HT1080 (cell line): ENCODE measurements at regions not wholly inside any gene's neighbourhood (a gene's known extent, or its start where the extent isn't known, plus 50 kb on each side); places are given as distances from the start of the nearest gene placed in this dataset.
"Not testable (repeated sequence)": the region's sequence is repeated elsewhere in the genome, so short reads cannot be mapped to it uniquely, and the experiment has no call there.

Experiments
- DNase-seq: peaks from one replicate; pipeline ENCODE4 v3.0.0-alpha.2; 2015; ENCODE audit warnings: low read depth

GRCh38 chr11:106276859-106277436 is 199.5 kb downstream of the AASDHPPT start:
- peak; percentile 27 for DNase-seq

DNA sequence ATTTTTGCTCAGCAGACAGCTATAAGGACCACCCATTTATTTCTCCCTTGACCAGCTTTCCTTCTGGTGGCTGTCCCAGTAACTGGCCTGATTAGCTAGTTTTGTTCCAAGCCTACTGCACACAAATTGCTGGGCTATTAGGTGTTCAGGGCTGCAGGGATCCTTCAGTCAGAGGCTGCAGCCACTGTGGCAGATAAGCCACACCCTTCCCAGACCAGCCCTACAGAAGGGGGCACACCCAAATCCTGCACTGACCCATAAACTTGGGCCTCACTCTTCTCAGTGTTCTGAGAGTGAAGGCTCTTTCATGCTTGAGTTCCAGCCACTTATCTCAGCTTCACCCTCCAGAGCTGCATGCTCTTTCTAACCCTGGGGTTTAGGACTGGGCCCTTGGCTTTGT is 200.0 kb downstream of the AASDHPPT start:
- DNase-seq = no peak

DNA sequence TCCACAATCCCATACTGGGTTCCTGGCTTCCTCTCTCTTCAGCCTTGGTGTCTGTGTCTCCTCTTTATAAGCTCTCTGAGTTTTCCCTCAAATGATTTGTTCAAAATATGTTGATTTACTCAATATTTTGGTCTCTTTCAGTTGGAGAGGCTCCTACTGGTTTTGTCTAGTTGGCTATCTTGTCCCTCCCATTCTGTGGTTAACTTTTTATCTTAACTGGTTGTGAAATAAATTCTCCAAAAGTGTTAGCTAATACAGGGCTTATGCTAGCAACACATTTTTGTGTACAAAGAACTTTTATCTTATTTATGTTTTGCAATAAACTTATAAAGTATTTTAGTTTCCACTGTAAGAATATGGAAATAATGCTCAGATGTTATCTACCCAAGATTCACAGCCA is 200.9 kb downstream of the AASDHPPT start:
- no peak for DNase-seq

- DNase-seq = no peak
Measured at GRCh38 chr11:106280036-106280435, 202.6 kb downstream of the AASDHPPT start.

GRCh38 chr11:106281455-106282173 is 204.2 kb downstream of the AASDHPPT start:
- peak; percentile 84 for DNase-seq

DNA sequence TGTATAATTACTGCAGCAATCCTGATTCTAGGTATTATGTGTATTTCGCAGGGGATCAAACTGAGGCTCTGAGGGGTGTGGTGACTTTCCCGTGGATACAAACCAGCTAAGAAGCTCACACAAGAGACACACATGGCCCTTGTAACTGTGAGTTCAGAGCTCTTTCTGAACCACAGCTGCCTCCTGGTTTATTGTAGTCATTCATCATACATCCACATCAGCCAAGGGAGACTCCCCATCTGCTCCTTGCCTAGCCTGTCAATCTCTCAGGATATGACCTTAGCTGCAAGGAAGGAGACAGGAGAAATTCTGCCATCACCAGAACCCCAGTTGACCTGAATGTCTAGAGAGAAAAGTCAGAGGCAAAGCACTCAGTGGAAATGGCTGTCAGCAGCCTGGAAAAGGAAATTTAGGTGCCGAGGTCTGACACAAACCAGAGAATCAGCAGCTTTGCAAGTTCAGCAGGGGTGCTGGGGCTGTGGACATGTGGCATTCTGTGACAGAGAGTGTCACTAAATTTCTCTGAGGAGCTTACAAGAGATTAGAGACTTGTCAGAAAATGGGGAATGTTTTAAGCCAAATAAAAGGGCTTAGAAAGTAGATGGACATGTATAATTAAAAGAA is 209.5 kb downstream of the AASDHPPT start:
- DNase-seq = no peak

GRCh38 chr11:106288057-106288456 is 210.6 kb downstream of the AASDHPPT start:
- DNase-seq = no peak

- DNase-seq = no peak
Measured at GRCh38 chr11:106288822-106289387, 211.4 kb downstream of the AASDHPPT start.

- no peak for DNase-seq
Measured at GRCh38 chr11:106292526-106292925, 215.1 kb downstream of the AASDHPPT start.

DNA sequence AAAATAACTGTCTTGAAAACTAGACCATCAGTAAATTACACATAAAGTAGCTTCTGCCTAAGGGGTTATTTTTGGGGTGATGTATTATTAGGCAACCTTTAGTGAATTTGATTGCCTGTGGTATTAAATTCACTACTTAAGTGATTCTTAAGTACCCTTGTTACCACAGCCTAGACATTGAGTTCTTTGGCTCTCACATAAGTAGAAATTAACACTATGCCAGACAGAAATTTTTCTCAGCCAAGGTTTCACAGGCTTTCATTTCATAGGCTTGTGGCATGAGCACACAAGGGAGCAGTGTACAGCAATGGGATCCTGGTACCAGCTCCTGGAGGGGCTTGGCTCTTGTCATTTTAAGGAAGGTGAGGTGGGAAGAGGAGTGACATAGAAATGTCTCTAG is 218.5 kb downstream of the AASDHPPT start:
- no peak for DNase-seq

- no peak for DNase-seq
Measured at GRCh38 chr11:106302416-106302815, 225.0 kb downstream of the AASDHPPT start.

- peak; percentile 34 for DNase-seq
Measured at GRCh38 chr11:106304274-106304673, 226.8 kb downstream of the AASDHPPT start.

DNA sequence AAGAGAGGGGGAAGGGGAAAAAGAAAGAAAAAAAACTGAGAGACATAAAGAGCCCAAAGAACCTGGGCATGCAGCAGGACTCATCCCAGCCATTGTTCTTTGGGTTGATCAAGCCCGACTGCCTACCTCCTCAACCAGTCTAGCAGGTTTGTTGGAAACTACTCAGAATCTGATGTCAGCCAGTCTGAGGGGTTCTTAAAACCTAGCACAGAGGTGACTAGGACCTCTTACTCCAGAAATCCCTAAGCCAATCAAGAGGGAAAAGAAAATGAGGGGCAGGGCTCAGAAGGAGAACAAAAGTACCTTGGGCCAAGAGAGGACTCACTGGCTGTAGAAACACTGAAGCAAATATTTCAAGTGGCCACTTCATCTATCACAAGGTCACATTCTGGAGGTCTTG is 228.0 kb downstream of the AASDHPPT start:
- DNase-seq = no peak

DNA sequence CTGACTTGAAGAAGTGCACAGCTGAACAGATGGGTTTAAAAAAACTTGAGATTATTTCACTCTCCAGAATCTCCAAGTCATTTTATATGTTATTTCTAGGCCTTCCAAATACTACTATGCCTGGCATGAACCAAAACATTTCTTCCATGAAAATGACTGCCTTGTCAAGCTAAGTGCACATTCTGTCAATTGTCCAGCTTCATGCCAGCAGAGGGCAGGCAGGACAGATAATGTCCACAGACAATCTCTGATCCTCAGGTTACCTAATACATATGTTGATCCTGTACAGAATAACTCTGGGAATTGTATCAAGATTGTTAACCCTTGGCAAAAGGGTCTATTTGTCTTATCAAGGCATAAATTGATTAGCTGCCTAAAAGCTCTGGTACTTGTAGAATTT is 229.5 kb downstream of the AASDHPPT start:
- DNase-seq = no peak

- DNase-seq = no peak
Measured at GRCh38 chr11:106309070-106309684, 231.7 kb downstream of the AASDHPPT start.

DNA sequence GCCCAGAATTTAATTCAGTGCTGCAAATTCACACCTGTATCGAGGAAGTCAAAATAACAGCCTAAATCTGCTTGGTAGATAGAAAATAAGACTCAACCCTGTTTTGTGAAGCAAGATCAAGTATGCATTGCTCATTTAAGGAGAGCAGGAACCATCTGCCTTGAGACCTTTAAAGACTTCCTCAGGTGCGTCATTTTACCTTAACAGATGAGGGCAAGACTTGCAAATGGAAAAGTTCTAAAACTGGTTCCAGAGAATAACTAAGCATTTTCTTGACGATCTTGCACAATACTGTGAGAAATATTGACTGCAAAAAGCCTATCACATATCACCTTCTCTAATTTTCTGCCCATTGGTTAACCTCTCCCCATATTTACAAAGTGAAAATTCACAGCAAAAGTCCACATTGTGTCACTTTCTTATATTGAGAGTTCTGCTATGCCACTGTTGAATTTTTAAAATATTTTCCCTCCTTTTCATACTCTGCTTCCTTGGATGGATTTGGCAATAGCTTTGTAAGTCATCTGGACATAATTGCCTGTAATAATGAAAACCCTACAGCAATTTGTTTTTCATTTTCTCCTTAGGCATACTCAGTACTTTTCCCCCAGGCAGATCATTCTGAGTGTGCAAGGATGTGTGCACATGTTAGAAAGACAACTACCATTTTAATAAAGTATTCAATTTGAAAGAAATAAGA is 234.2 kb downstream of the AASDHPPT start:
- DNase-seq = no peak

- not testable (repeated sequence) for DNase-seq
Measured at GRCh38 chr11:106317208-106317773, 239.8 kb downstream of the AASDHPPT start.

- no peak for DNase-seq
Measured at GRCh38 chr11:106321601-106322000, 244.1 kb downstream of the AASDHPPT start.

- no peak for DNase-seq
Measured at GRCh38 chr11:106322106-106322505, 244.6 kb downstream of the AASDHPPT start.

GRCh38 chr11:106326087-106326486 is 248.6 kb downstream of the AASDHPPT start:
- DNase-seq = no peak

- no peak for DNase-seq
Measured at GRCh38 chr11:106327134-106327533, 249.7 kb downstream of the AASDHPPT start.
